OCI-LY7 (cell line): ENCODE measurements at regions not wholly inside any gene's neighbourhood (a gene's known extent, or its start where the extent isn't known, plus 50 kb on each side); places are given as distances from the start of the nearest gene placed in this dataset.

Source experiments
- BruUV-seq: library from RNA; stranded (reverse); fragments of 400-500 nt; replicated peaks from 2 replicates; lab custom pipeline; 2021; lab: Mats Ljungman, UMichigan
- CTCF ChIA-PET: fragments of 300-600 bp; sonication (Branson Sonifier 250); formaldehyde crosslinking; loops from one replicate; lab custom pipeline; 2022; ENCODE audit warnings: antibody characterized with exemption; ENCODE audit not compliant: unreplicated experiment; lab: Charles Lee
- POLR2A ChIA-PET: fragments of 300-600 bp; sonication (Branson Sonifier 250); formaldehyde crosslinking; loops from one replicate; lab custom pipeline; 2022; ENCODE audit warnings: antibody characterized with exemption; lab: Charles Lee
- DNase-seq: peaks from one replicate; pipeline ENCODE4 v3.0.0-alpha.2; 2015; ENCODE audit warnings: low spot score
- H2AFZ ChIP-seq: fragments of 200-600 bp; sonication (generic), shearing (Covaris generic); 2 replicates; pipeline ENCODE4 v1.6.1; 2014; ENCODE audit warnings: mild to moderate bottlenecking, antibody characterized with exemption, low read length, moderate library complexity
- H3K27ac ChIP-seq: fragments of 200-600 bp; sonication (generic); 2 replicates; pipeline ENCODE4 v1.5.1; 2014; ENCODE audit warnings: mixed run types, low read depth, mild to moderate bottlenecking, moderate library complexity, low read length, inconsistent platforms; ENCODE audit not compliant: poor library complexity, severe bottlenecking
- H3K36me3 ChIP-seq: fragments of 200-600 bp; sonication (generic); 2 replicates; pipeline ENCODE4 v1.6.1; 2014; ENCODE audit warnings: mild to moderate bottlenecking, antibody characterized with exemption, low read length, moderate library complexity, mixed read lengths; ENCODE audit not compliant: insufficient read depth
- H3K4me1 ChIP-seq: fragments of 200-600 bp; sonication (generic); 2 replicates; pipeline ENCODE4 v1.5.1; 2014; ENCODE audit warnings: mild to moderate bottlenecking, low read length; ENCODE audit not compliant: insufficient read depth, poor library complexity, severe bottlenecking
- H3K4me2 ChIP-seq: fragments of 200-600 bp; sonication (generic); 2 replicates; pipeline ENCODE4 v1.6.1; 2014; ENCODE audit warnings: mild to moderate bottlenecking, low read length
- H3K4me3 ChIP-seq: fragments of 200-600 bp; sonication (generic); 2 replicates; pipeline ENCODE4 v1.5.1; 2014; ENCODE audit warnings: mild to moderate bottlenecking, low read depth, low read length; ENCODE audit not compliant: poor library complexity, severe bottlenecking
- H3K79me2 ChIP-seq: fragments of 200-600 bp; sonication (generic); 2 replicates; pipeline ENCODE4 v1.6.1; 2016; ENCODE audit warnings: low read depth, mild to moderate bottlenecking, low read length, moderate library complexity, mixed read lengths; ENCODE audit not compliant: insufficient read depth
- H3K9me2 ChIP-seq: fragments of 200-600 bp; sonication (generic); 2 replicates; pipeline ENCODE4 v1.6.1; 2016; ENCODE audit warnings: mild to moderate bottlenecking, low read length, mixed read lengths; ENCODE audit not compliant: insufficient read depth
- H3K9me3 ChIP-seq: fragments of 200-600 bp; sonication (generic); 2 replicates; pipeline ENCODE4 v1.6.1; 2014; ENCODE audit warnings: mild to moderate bottlenecking, mixed run types, low read length, mixed read lengths
- H4K20me1 ChIP-seq: fragments of 200-600 bp; sonication (generic); 2 replicates; pipeline ENCODE4 v1.6.1; 2014; ENCODE audit warnings: mild to moderate bottlenecking, antibody characterized with exemption, low read length, moderate library complexity, mixed read lengths; ENCODE audit not compliant: insufficient read depth
- CTCF ChIP-seq: fragments of 200-600 bp; sonication (generic); conservative IDR thresholded peaks from 2 replicates; pipeline ENCODE4 v1.5.1; 2014; ENCODE audit warnings: mild to moderate bottlenecking, antibody characterized with exemption, low read length, moderate library complexity, mixed read lengths
- EZH2phosphoT487 ChIP-seq: fragments of 200-600 bp; sonication (generic); IDR thresholded peaks from 2 replicates; pipeline ENCODE4 v1.6.1; 2018; ENCODE audit warnings: low read depth, borderline replicate concordance, mild to moderate bottlenecking, mixed run types, antibody characterized with exemption, low read length, moderate library complexity, mixed read lengths
- intact Hi-C: fragments of 100-400 bp; cut with micrococcal nuclease; formaldehyde crosslinking; loops from one replicate; pipeline ENCODE4 v1.10.0; 2022; ENCODE audit not compliant: unreplicated experiment

GRCh38 chr1:30605441-30605920, 117.9 kb downstream of the MATN1 start:
- Histone ChIP-seq H3K9me3 (no peaks in the 10 kb centered on the region), H3K36me3 (no peaks in the 10 kb centered on the region), H3K4me3 (no peak overlapping the region), H3K9me2 (no peaks in the 10 kb centered on the region), H3K4me1 (no peaks in the 10 kb centered on the region), H3K4me2 (no peak overlapping the region), H3K79me2 (no peaks in the 10 kb centered on the region), H3K27ac (no peak overlapping the region), H4K20me1 (no peaks in the 10 kb centered on the region), H2AFZ (no peak overlapping the region)
- intact Hi-C loops: no loop called here
- no peak for DNase-seq
- TF ChIP-seq EZH2phosphoT487: no peak
- CTCF ChIA-PET: no interaction called here
- no TSS peak for BruUV-seq
- POLR2A ChIA-PET: no interaction called here

- H3K4me1 ChIP-seq: no peaks in the 10 kb centered on the region
- no peak overlapping the region for H2AFZ ChIP-seq
- H3K4me3 ChIP-seq: no peak overlapping the region
- DNase-seq: no peak
- no peak overlapping the region for H3K4me2 ChIP-seq
- BruUV-seq: no TSS peak
- H3K9me3 ChIP-seq: no peaks in the 10 kb centered on the region
- POLR2A ChIA-PET: interaction anchor here (0.6 kb wide), 1 partner anchor 364 kb away, joined by 5 read pairs; no protein-coding TSS in a partner anchor
- intact Hi-C loops: no loop called here
- H3K27ac ChIP-seq: no peak overlapping the region
- H4K20me1 ChIP-seq: no peaks in the 10 kb centered on the region
- TF ChIP-seq CTCF (no peak), EZH2phosphoT487 (no peak)
- H3K79me2 ChIP-seq: no peaks in the 10 kb centered on the region
- CTCF ChIA-PET: no interaction called here
- H3K36me3 ChIP-seq: no peaks in the 10 kb centered on the region
- H3K9me2 ChIP-seq: no peaks in the 10 kb centered on the region
Measured at GRCh38 chr1:30604801-30605440, 118.5 kb downstream of the MATN1 start.

- no peak overlapping the region for H3K4me3 ChIP-seq
- no peak for DNase-seq
- no peaks in the 10 kb centered on the region for H3K9me3 ChIP-seq
- H4K20me1 ChIP-seq: no peaks in the 10 kb centered on the region
- ChIA-PET POLR2A (no interaction called here), CTCF (no interaction called here)
- no peak overlapping the region for H3K4me2 ChIP-seq
- no peaks in the 10 kb centered on the region for H3K9me2 ChIP-seq
- intact Hi-C loops: no loop called here
- BruUV-seq: no TSS peak
- TF ChIP-seq EZH2phosphoT487 (no peak), CTCF (no peak)
- H2AFZ ChIP-seq: no peak overlapping the region
- H3K36me3 ChIP-seq: no peaks in the 10 kb centered on the region
- no peaks in the 10 kb centered on the region for H3K79me2 ChIP-seq
- H3K4me1 ChIP-seq: no peaks in the 10 kb centered on the region
- no peak overlapping the region for H3K27ac ChIP-seq
Measured at GRCh38 chr1:30603081-30603858, 120.1 kb downstream of the MATN1 start.
